Activated T-helper 2 cell treated with anti-CD3 and anti-CD28 coated beads, Interferon-gamma antibody, Interleukin-2, Interleukin-4, amounts not matched to agents 10 μg/mL and 5 μg/mL and 100 μg/mL, durations not matched to agents 14 hours and 24 hours and 36 hours (primary cell): ENCODE measurements at regions not wholly inside any gene's neighbourhood (a gene's known extent, or its start where the extent isn't known, plus 50 kb on each side); places are given as distances from the start of the nearest gene placed in this dataset.

Experiments
- DNase-seq: peaks from one replicate; pipeline ENCODE4 v3.0.0; 2021; ENCODE audit warnings: low spot score
- H3K27ac Mint-ChIP-seq: one replicate; pipeline ENCODE4 v1.8.0; 2021; ENCODE audit warnings: mixed read lengths
- H3K27me3 Mint-ChIP-seq: one replicate; pipeline ENCODE4 v1.8.0; 2021; ENCODE audit warnings: low read depth, mixed read lengths
- H3K36me3 Mint-ChIP-seq: one replicate; pipeline ENCODE4 v1.8.0; 2021; ENCODE audit warnings: low read depth, mixed read lengths
- H3K4me1 Mint-ChIP-seq: one replicate; pipeline ENCODE4 v1.8.0; 2021; ENCODE audit warnings: low read depth, mixed read lengths
- H3K4me3 Mint-ChIP-seq: one replicate; pipeline ENCODE4 v1.8.0; 2021; ENCODE audit warnings: low read depth, mild to moderate bottlenecking, moderate library complexity, mixed read lengths
- H3K9me3 Mint-ChIP-seq: one replicate; pipeline ENCODE4 v1.8.0; 2021; ENCODE audit warnings: mixed read lengths
- intact Hi-C: fragments of 100-400 bp; cut with micrococcal nuclease; formaldehyde crosslinking; loops from one replicate; pipeline ENCODE4 v1.15.1; 2023

DNA sequence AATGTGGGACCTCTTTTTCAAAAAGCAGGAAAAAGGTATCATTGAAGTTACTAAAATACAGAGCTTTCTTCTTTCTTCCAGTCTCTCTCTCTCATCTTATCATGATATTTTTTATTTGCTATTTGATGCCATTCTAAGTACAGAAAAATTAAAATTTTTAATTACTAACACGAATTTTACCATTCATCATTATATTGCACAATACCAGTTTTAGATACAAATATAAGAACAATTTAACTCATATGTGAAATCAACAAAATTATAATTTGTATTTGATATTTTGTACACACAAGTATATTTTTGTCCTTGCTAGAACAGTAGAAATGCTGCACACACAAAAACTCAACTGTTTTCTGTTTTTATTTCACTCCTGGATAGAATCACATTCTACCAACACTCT, 112.2 kb downstream of the OAT start:
- Mint-ChIP-seq H3K4me1 (no peaks in the 10 kb centered on the region), H3K27ac (no peak overlapping the region), H3K27me3 (no peaks in the 10 kb centered on the region), H3K36me3 (no peaks in the 10 kb centered on the region), H3K9me3 (no peaks in the 10 kb centered on the region), H3K4me3 (no peak overlapping the region)
- DNase-seq = no peak
- intact Hi-C loops = no loop called here

DNA sequence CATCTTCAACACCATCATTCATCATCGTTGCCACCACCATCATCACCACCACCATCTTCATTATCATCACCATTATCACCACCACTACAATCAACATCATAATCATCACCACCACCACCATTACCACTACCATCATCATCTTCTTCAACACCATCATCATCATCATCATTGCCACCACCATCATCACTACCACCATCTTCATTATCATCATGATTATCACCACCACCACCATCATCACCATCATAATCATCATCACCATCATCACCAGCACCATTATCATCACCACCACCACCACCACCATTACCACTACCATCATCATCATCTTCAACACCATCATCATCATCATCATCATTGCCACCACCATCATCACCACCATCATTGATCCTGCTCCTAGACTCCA, 112.7 kb downstream of the OAT start:
- no peaks in the 10 kb centered on the region for H3K27me3 Mint-ChIP-seq
- no peak overlapping the region for H3K27ac Mint-ChIP-seq
- intact Hi-C loops = no loop called here
- no peaks in the 10 kb centered on the region for H3K4me1 Mint-ChIP-seq
- no peak overlapping the region for H3K4me3 Mint-ChIP-seq
- peaks cover 2% of the 10 kb centered on the region for H3K9me3 Mint-ChIP-seq
- H3K36me3 Mint-ChIP-seq = no peaks in the 10 kb centered on the region
- DNase-seq = no peak

GRCh38 chr10:124305131-124305530, 113.6 kb downstream of the OAT start:
- Mint-ChIP-seq H3K36me3 (no peaks in the 10 kb centered on the region), H3K27me3 (no peaks in the 10 kb centered on the region), H3K9me3 (peaks cover 11% of the 10 kb centered on the region), H3K27ac (no peak overlapping the region), H3K4me3 (no peak overlapping the region), H3K4me1 (no peaks in the 10 kb centered on the region)
- DNase-seq = no peak
- intact Hi-C loops = no loop called here

DNA sequence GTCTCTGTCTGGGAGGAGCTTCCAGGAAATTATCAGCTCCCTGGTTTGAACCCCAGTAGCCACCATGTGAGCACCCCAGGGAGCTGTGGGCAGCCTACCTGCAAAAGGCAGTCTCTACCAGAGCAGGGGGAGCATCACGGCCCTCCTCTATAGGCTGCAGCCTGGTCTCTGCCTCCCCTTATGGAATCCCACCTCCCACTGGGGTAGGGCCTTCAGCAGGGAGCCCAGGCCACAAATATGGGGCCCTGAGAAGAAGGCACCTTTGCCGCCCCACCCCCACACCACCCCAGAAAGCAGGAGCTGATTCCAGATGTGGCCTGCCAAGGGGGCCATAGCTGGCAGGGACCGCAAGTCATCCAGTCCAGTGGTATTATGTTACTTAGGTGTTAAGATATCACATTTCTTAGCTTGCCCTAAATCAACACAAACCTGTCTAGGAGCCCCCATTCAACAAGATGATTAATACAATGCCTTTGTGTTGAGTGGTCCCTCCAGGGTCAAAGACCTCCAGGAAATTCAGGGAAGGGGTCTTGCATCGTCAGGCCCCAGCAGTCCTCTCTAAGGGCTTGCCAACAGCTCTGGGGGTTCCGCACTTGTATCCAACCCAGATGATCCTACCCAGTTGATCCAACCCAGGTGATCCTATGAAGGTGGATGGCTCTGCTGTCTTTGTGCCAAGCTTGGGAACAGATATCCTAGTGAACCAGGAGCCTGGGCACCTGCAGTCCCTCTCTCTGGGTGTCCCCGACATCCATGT, 114.9 kb downstream of the OAT start:
- H3K36me3 Mint-ChIP-seq = no peaks in the 10 kb centered on the region
- no peaks in the 10 kb centered on the region for H3K27me3 Mint-ChIP-seq
- H3K4me3 Mint-ChIP-seq = no peak overlapping the region
- no peak overlapping the region for H3K27ac Mint-ChIP-seq
- intact Hi-C loops = no loop called here
- H3K9me3 Mint-ChIP-seq = peaks cover 11% of the 10 kb centered on the region
- no peaks in the 10 kb centered on the region for H3K4me1 Mint-ChIP-seq
- DNase-seq = no peak

DNA sequence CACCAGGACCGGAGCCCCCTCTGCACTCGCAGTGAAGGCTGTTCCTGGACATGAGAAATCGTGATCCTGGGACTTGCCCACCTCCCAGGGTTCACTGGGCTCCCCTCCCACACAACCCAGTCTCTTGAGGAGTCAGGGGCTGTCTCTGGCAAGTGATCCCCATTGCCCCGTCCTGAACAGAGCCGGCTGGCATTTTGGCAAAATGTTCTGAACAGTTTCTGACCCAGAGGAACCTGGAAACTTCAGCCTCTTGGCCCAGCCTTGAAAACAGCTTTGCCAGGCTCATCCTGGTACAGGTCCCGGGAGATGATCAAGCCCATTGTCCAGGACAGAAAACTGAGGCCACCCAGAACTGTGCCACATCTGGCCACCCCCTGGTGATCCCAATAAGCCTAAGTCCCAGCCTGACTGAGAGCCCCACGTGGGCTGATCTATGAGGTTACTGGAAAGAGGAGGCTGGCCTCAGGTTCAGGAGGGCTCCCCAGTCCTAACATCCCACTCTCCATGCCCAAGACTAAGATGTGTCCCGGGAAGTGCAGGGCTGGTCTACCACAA, 115.7 kb downstream of the OAT start:
- no peak for DNase-seq
- intact Hi-C loops = no loop called here
- Mint-ChIP-seq H3K4me3 (no peak overlapping the region), H3K9me3 (peaks cover 11% of the 10 kb centered on the region), H3K27ac (no peak overlapping the region), H3K4me1 (no peaks in the 10 kb centered on the region), H3K36me3 (no peaks in the 10 kb centered on the region), H3K27me3 (no peaks in the 10 kb centered on the region)

DNA sequence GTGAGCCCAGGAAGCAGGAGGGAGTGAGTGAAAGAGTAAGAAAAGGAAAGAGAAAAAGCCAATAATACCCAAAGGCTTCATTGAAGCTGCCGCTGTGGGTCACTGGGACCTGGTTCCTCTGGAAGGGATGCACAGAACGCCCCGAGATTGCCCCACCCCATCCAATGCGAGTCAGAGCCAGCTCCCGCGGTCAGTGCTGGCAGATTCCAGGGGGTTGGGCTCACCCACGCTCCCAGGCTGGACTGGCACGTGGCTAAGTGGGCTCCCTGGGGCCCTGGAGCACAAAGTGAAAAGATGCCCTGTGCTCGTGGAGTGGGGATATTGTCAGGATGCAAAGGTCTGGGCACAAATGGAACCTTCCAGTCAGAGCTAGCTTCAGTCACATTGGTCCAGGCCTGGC, 117.0 kb downstream of the OAT start:
- DNase-seq = no peak
- H3K4me1 Mint-ChIP-seq = no peaks in the 10 kb centered on the region
- no peaks in the 10 kb centered on the region for H3K36me3 Mint-ChIP-seq
- H3K9me3 Mint-ChIP-seq = peaks cover 11% of the 10 kb centered on the region
- no peak overlapping the region for H3K27ac Mint-ChIP-seq
- no peak overlapping the region for H3K4me3 Mint-ChIP-seq
- no peaks in the 10 kb centered on the region for H3K27me3 Mint-ChIP-seq
- intact Hi-C loops = no loop called here

DNA sequence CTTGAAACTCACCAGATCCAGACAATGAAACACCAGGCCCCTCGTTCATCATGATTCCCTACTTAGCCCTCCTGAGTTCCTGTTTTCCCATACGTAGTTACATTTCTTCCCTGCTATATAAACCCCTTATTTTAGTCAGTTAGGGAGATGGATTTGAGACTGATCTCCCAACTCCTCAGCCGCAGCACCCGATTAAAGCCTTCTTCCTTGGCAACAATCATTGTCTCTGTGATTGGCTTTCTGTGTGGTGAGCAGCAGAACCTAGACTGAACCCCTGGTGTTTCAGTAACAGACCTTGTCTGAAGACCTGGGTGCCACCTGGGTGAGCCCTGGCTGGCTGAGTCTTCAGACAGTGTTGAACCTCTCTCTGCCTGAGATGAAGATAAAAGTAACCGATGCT, 118.0 kb downstream of the OAT start:
- no peak for DNase-seq
- no peaks in the 10 kb centered on the region for H3K27me3 Mint-ChIP-seq
- no peak overlapping the region for H3K27ac Mint-ChIP-seq
- H3K4me1 Mint-ChIP-seq = no peaks in the 10 kb centered on the region
- intact Hi-C loops = no loop called here
- peaks cover 11% of the 10 kb centered on the region for H3K9me3 Mint-ChIP-seq
- no peak overlapping the region for H3K4me3 Mint-ChIP-seq
- H3K36me3 Mint-ChIP-seq = no peaks in the 10 kb centered on the region

GRCh38 chr10:124300224-124300623, 118.5 kb downstream of the OAT start:
- Mint-ChIP-seq H3K4me1 (no peaks in the 10 kb centered on the region), H3K27me3 (no peaks in the 10 kb centered on the region), H3K36me3 (no peaks in the 10 kb centered on the region), H3K9me3 (peaks cover 11% of the 10 kb centered on the region), H3K4me3 (no peak overlapping the region), H3K27ac (no peak overlapping the region)
- intact Hi-C loops = no loop called here
- no peak for DNase-seq

DNA sequence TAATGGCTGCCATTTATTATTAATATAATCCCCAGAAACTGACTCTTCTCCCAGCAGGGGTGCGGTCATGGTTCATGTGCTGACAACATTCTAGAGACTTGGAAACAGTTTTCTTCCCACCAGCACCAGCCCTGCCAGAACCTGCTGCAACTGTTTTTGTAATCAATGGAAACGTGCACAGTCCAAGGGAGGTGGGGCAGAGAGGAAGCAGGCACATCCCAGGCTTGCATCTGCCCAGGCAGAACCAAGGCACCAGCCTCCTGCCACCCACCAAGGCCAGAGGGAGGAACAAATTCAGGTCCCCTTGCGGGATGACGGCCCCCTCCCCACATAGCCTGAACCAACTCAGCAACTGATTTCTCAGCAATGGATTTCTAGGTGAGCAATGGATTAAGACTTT, 119.0 kb downstream of the OAT start:
- no peak for DNase-seq
- intact Hi-C loops = no loop called here
- Mint-ChIP-seq H3K36me3 (no peaks in the 10 kb centered on the region), H3K4me3 (no peak overlapping the region), H3K9me3 (peaks cover 11% of the 10 kb centered on the region), H3K27ac (no peak overlapping the region), H3K4me1 (no peaks in the 10 kb centered on the region), H3K27me3 (no peaks in the 10 kb centered on the region)

DNA sequence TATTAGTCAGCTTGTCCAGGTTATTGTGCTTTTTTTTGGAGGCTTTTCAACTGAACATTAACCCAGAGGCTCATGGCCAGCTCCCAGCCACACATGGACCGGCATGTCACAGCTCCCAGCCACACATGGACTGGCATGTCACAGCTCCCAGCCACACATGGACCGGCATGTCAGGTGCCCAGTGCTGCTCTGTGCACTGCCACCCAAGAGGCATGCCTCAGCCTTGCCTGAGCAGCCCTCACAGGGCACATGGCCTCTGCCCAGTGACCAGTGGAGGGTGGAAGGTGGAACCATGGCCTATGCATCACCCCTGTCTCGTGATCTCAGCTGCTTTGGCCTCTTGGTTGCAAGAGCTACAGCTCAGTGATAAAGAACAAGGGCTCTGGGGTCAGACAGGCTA, 119.8 kb downstream of the OAT start:
- intact Hi-C loops = no loop called here
- H3K4me3 Mint-ChIP-seq = no peak overlapping the region
- no peak for DNase-seq
- no peak overlapping the region for H3K27ac Mint-ChIP-seq
- H3K36me3 Mint-ChIP-seq = no peaks in the 10 kb centered on the region
- peaks cover 11% of the 10 kb centered on the region for H3K9me3 Mint-ChIP-seq
- no peaks in the 10 kb centered on the region for H3K27me3 Mint-ChIP-seq
- H3K4me1 Mint-ChIP-seq = no peaks in the 10 kb centered on the region

GRCh38 chr10:124296813-124297788, 121.6 kb downstream of the OAT start:
- intact Hi-C loops = no loop called here
- Mint-ChIP-seq H3K36me3 (no peaks in the 10 kb centered on the region), H3K27me3 (no peaks in the 10 kb centered on the region), H3K27ac (no peak overlapping the region), H3K4me3 (no peak overlapping the region), H3K4me1 (no peaks in the 10 kb centered on the region), H3K9me3 (peaks cover 11% of the 10 kb centered on the region)
- DNase-seq = no peak

DNA sequence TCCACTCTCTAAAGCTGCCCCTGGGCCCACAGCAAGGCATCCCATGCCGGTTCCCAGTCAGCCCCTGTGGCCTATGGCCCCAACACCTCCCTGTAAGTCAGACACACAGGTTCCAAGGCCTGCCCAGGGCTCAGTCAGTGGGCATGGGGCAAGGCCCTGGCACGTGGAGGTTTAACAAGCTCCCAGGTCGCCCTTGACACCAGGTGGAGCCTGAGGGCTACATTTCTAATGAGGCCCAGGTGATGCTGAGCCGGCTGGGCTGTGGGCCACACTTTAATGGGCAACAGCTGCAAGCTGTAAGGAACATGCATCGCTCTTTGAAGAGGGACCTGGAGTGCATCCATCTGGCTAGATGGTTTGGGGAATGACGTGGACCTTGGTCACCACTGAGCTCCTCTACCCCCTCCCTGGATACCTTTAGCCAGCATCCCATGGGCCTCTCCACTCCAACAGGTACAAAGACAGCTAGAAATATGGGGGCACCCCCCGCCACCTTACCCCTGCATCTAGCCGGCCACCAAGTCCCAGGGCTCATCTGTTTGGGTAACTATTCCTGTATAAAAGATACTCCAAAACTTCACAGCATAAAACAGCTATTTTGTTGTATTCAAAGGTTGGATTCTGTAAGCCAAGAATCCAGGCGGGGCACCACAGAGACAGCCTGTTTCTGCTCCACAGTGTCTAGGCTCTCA, 122.5 kb downstream of the OAT start:
- intact Hi-C loops = no loop called here
- H3K27ac Mint-ChIP-seq = no peak overlapping the region
- DNase-seq = no peak
- peaks cover 11% of the 10 kb centered on the region for H3K9me3 Mint-ChIP-seq
- H3K27me3 Mint-ChIP-seq = no peaks in the 10 kb centered on the region
- H3K4me3 Mint-ChIP-seq = no peak overlapping the region
- no peaks in the 10 kb centered on the region for H3K4me1 Mint-ChIP-seq
- no peaks in the 10 kb centered on the region for H3K36me3 Mint-ChIP-seq
